ENCODE measurements at regions not wholly inside any gene's neighbourhood (a gene's known extent, or its start where the extent isn't known, plus 50 kb on each side); places are given as distances from the start of the nearest gene placed in this dataset.

GRCh38 chr20:43820731-43821330 lies 93.8 kb upstream of the TOX2 start:
- Histone ChIP-seq H3K36me3 (ENCODE audit: insufficient read depth, low read length) (no peaks in the 10 kb centered on the region), H3K9me3 (ENCODE audit: control insufficient read depth in 1 of 2, insufficient read depth in 1 of 2, low read length in 2 of 2) (no peaks in the 10 kb centered on the region), H3K4me1 (ENCODE audit: insufficient read depth, low read length) (no peaks in the 10 kb centered on the region), H3K27me3 (ENCODE audit: control insufficient read depth in 1 of 2, insufficient read depth in 2 of 2, low read length in 2 of 2) (no peaks in the 10 kb centered on the region), H3K4me3 (ENCODE audit: low read length) (no peak overlapping the region), H3K27ac (ENCODE audit: low read depth in 1 of 2, low read length in 2 of 2) (no peak overlapping the region)
- TF ChIP-seq CTCF (IDR thresholded peaks at IDR 0.05), result no peak
- H3K9me3 Mint-ChIP-seq, result no peaks in the 10 kb centered on the region
- H3K27me3 Mint-ChIP-seq, result no peaks in the 10 kb centered on the region
- POLR2A ChIA-PET, result no interaction called here
- intact Hi-C loops (cut with DNase I, micrococcal nuclease), result no loop called here
- no peak for DNase-seq
- ATAC-seq (ENCODE audit: poor library complexity), result no peak
- CTCF ChIA-PET, result no interaction called here
- no peak overlapping the region for H3K4me3 Mint-ChIP-seq
- no peaks in the 10 kb centered on the region for H3K4me1 Mint-ChIP-seq (ENCODE audit: low read depth)
- H3K36me3 Mint-ChIP-seq (ENCODE audit: low read depth), result no peaks in the 10 kb centered on the region
- H3K27ac Mint-ChIP-seq, result no peak overlapping the region

- Mint-ChIP-seq H3K4me3 (no peak overlapping the region), H3K9me3 (peaks cover 9% of the 10 kb centered on the region), H3K27me3 (peaks cover 11% of the 10 kb centered on the region), H3K27ac (no peak overlapping the region), H3K36me3 (ENCODE audit: low read depth) (peaks cover 8% of the 10 kb centered on the region), H3K4me1 (ENCODE audit: low read depth) (no peaks in the 10 kb centered on the region)
- Histone ChIP-seq H3K27ac (ENCODE audit: low read depth in 1 of 2, low read length in 2 of 2) (no peak overlapping the region), H3K27me3 (ENCODE audit: control insufficient read depth in 1 of 2, insufficient read depth in 2 of 2, low read length in 2 of 2) (peaks cover 0 to 2% of the 10 kb centered on the region in 2 experiments), H3K4me3 (ENCODE audit: low read length) (no peak overlapping the region), H3K36me3 (ENCODE audit: insufficient read depth, low read length) (no peaks in the 10 kb centered on the region), H3K9me3 (ENCODE audit: control insufficient read depth in 1 of 2, insufficient read depth in 1 of 2, low read length in 2 of 2) (peaks cover 8 to 22% of the 10 kb centered on the region in 2 experiments), H3K4me1 (ENCODE audit: insufficient read depth, low read length) (no peaks in the 10 kb centered on the region)
- intact Hi-C loops (cut with DNase I, micrococcal nuclease), result no loop called here
- no peak for DNase-seq
- POLR2A ChIA-PET, result no interaction called here
- no peak for TF ChIP-seq CTCF (IDR thresholded peaks at IDR 0.05)
- no peak for ATAC-seq (ENCODE audit: poor library complexity)
- CTCF ChIA-PET, result interaction anchor here (0.6 kb wide), 1 partner anchor 57 kb away, joined by 3 read pairs; no protein-coding TSS in a partner anchor
These were observed 85.4 kb upstream of the GTSF1L start for GRCh38 chr20:43812216-43812615.

- CTCF ChIA-PET, result no interaction called here
- Mint-ChIP-seq H3K27me3 (peaks cover 11% of the 10 kb centered on the region), H3K4me1 (ENCODE audit: low read depth) (no peaks in the 10 kb centered on the region), H3K36me3 (ENCODE audit: low read depth) (peaks cover 12% of the 10 kb centered on the region), H3K27ac (no peak overlapping the region), H3K4me3 (no peak overlapping the region), H3K9me3 (peaks cover 13% of the 10 kb centered on the region)
- peaks cover 8 to 26% of the 10 kb centered on the region in 2 experiments for H3K9me3 ChIP-seq (ENCODE audit: control insufficient read depth in 1 of 2, insufficient read depth in 1 of 2, low read length in 2 of 2)
- H3K27ac ChIP-seq (ENCODE audit: low read depth in 1 of 2, low read length in 2 of 2), result no peak overlapping the region
- H3K27me3 ChIP-seq (ENCODE audit: control insufficient read depth in 1 of 2, insufficient read depth in 2 of 2, low read length in 2 of 2), result peaks cover 0 to 2% of the 10 kb centered on the region in 2 experiments
- intact Hi-C loops (cut with DNase I, micrococcal nuclease), result no loop called here
- POLR2A ChIA-PET, result no interaction called here
- DNase-seq (no peak), ATAC-seq (ENCODE audit: poor library complexity) (no peak)
- no peaks in the 10 kb centered on the region for H3K4me1 ChIP-seq (ENCODE audit: insufficient read depth, low read length)
- no peaks in the 10 kb centered on the region for H3K36me3 ChIP-seq (ENCODE audit: insufficient read depth, low read length)
- TF ChIP-seq CTCF (IDR thresholded peaks at IDR 0.05), result no peak
- H3K4me3 ChIP-seq (ENCODE audit: low read length), result no peak overlapping the region
These were observed 82.5 kb upstream of the GTSF1L start for GRCh38 chr20:43809206-43809819.
